Smooth muscle cell (in vitro differentiated cells): ENCODE measurements at regions not wholly inside any gene's neighbourhood (a gene's known extent, or its start where the extent isn't known, plus 50 kb on each side); places are given as distances from the start of the nearest gene placed in this dataset.

Experiments
- DNase-seq: peaks from one replicate; lab custom pipeline; 2025; ENCODE audit not compliant: unreplicated experiment; lab: John Stamatoyannopoulos, UW
- H2AFZ ChIP-seq: fragments of 200-600 bp; sonication (generic); 2 replicates; pipeline ENCODE4 v1.6.0; 2016; ENCODE audit warnings: antibody characterized with exemption, low read depth, mild to moderate bottlenecking
- H3F3A ChIP-seq: fragments of 200-600 bp; sonication (generic); 2 replicates; pipeline ENCODE4 v1.6.0; 2017; ENCODE audit warnings: antibody characterized with exemption, low read depth
- H3K27ac ChIP-seq: fragments of 200-600 bp; sonication (generic); 2 replicates; pipeline ENCODE4 v1.5.1; 2016; ENCODE audit warnings: low read depth, mild to moderate bottlenecking
- H3K27me3 ChIP-seq: fragments of 200-600 bp; sonication (generic); 2 replicates; pipeline ENCODE4 v1.6.1; 2016; ENCODE audit warnings: low read depth, mild to moderate bottlenecking
- H3K36me3 ChIP-seq: fragments of 200-600 bp; sonication (generic); 2 replicates; pipeline ENCODE4 v1.5.1; 2016; ENCODE audit warnings: low read depth
- H3K4me1 ChIP-seq: fragments of 200-600 bp; sonication (generic); 2 replicates; pipeline ENCODE4 v1.5.1; 2016; ENCODE audit warnings: low read depth
- H3K4me2 ChIP-seq: fragments of 200-600 bp; sonication (generic); 2 replicates; pipeline ENCODE4 v1.6.0; 2016; ENCODE audit warnings: mild to moderate bottlenecking
- H3K4me3 ChIP-seq: fragments of 200-600 bp; sonication (generic); 2 replicates; pipeline ENCODE4 v1.5.1; 2016; ENCODE audit warnings: mild to moderate bottlenecking
- H3K79me2 ChIP-seq: fragments of 200-600 bp; sonication (generic); 2 replicates; pipeline ENCODE4 v1.6.0; 2016; ENCODE audit warnings: low read depth, mild to moderate bottlenecking
- H3K9ac ChIP-seq: fragments of 200-600 bp; sonication (generic); 2 replicates; pipeline ENCODE4 v1.6.0; 2016; ENCODE audit warnings: low read depth
- H3K9me3 ChIP-seq: fragments of 200-600 bp; sonication (generic); replicated peaks from 2 replicates; pipeline ENCODE4 v1.5.1; 2016; ENCODE audit warnings: low read depth
- H4K20me1 ChIP-seq: fragments of 200-600 bp; sonication (generic); 2 replicates; pipeline ENCODE4 v1.6.0; 2016; ENCODE audit warnings: low read depth
- CTCF ChIP-seq: fragments of 200-600 bp; sonication (generic); IDR thresholded peaks from 2 replicates; pipeline ENCODE4 v1.5.1; 2017; ENCODE audit warnings: borderline replicate concordance, mild to moderate bottlenecking, antibody characterized with exemption; ENCODE audit not compliant: insufficient read depth, poor library complexity, severe bottlenecking
- WGBS: methylation state at CpG from one replicate; pipeline ENCODE4 v1.1.7; 2016; ENCODE audit warnings: low lambda C conversion rate; 5-methylcytosine and 5-hydroxymethylcytosine counted together

- H3K79me2 ChIP-seq, result no peaks in the 10 kb centered on the region
- no peak overlapping the region for H2AFZ ChIP-seq
- no peaks in the 10 kb centered on the region for H3K9me3 ChIP-seq
- H3K27me3 ChIP-seq, result no peaks in the 10 kb centered on the region
- whole genome bisulfite sequencing, result 89% methylated on average over 1 of the region's 1 CpG
- H3K9ac ChIP-seq, result no peak overlapping the region
- no peaks in the 10 kb centered on the region for H4K20me1 ChIP-seq
- no peaks in the 10 kb centered on the region for H3F3A ChIP-seq
- no peaks in the 10 kb centered on the region for H3K4me1 ChIP-seq
- no peaks in the 10 kb centered on the region for H3K36me3 ChIP-seq
- H3K4me2 ChIP-seq, result no peak overlapping the region
- TF ChIP-seq CTCF, result no peak
- no peak overlapping the region for H3K27ac ChIP-seq
- no peak for DNase-seq
- H3K4me3 ChIP-seq, result no peak overlapping the region
These were observed 356.8 kb upstream of the CHD1 start for GRCh38 chr5:99285606-99286005.

- WGBS, result 89% methylated on average over 1 of the region's 1 CpG
- H3K4me2 ChIP-seq, result no peak overlapping the region
- H3K4me1 ChIP-seq, result no peaks in the 10 kb centered on the region
- no peak overlapping the region for H2AFZ ChIP-seq
- H3K9me3 ChIP-seq, result no peaks in the 10 kb centered on the region
- H3K27me3 ChIP-seq, result peaks cover 6% of the 10 kb centered on the region
- no peak for DNase-seq
- no peak for TF ChIP-seq CTCF
- no peaks in the 10 kb centered on the region for H3K36me3 ChIP-seq
- no peaks in the 10 kb centered on the region for H4K20me1 ChIP-seq
- no peak overlapping the region for H3K27ac ChIP-seq
- H3F3A ChIP-seq, result no peaks in the 10 kb centered on the region
- no peak overlapping the region for H3K4me3 ChIP-seq
- no peaks in the 10 kb centered on the region for H3K79me2 ChIP-seq
- H3K9ac ChIP-seq, result no peak overlapping the region
These were observed 346.3 kb upstream of the CHD1 start for GRCh38 chr5:99275128-99275527.

- 78% methylated on average over 2 of the region's 2 CpGs for WGBS
- no peak for TF ChIP-seq CTCF
These were observed 343.8 kb upstream of the CHD1 start for GRCh38 chr5:99272576-99272975.

GRCh38 chr5:99258819-99259218 lies 330.0 kb upstream of the CHD1 start:
- Histone ChIP-seq H3K9ac (no peak overlapping the region), H4K20me1 (no peaks in the 10 kb centered on the region), H3F3A (no peaks in the 10 kb centered on the region), H3K9me3 (no peaks in the 10 kb centered on the region), H3K4me2 (no peak overlapping the region), H3K27me3 (no peaks in the 10 kb centered on the region), H3K79me2 (no peaks in the 10 kb centered on the region), H3K36me3 (no peaks in the 10 kb centered on the region), H3K27ac (no peak overlapping the region), H3K4me1 (no peaks in the 10 kb centered on the region), H2AFZ (no peak overlapping the region), H3K4me3 (no peak overlapping the region)
- WGBS, result 57% methylated on average over 2 of the region's 2 CpGs
- DNase-seq, result no peak
- no peak for TF ChIP-seq CTCF

More at GRCh38 chr5:99272576-99272975, 343.8 kb upstream of the CHD1 start:
- Histone ChIP-seq H3K27ac (no peak overlapping the region), H3K36me3 (no peaks in the 10 kb centered on the region), H2AFZ (no peak overlapping the region), H3K79me2 (no peaks in the 10 kb centered on the region), H3K4me3 (no peak overlapping the region), H3F3A (no peaks in the 10 kb centered on the region), H3K27me3 (peaks cover 6% of the 10 kb centered on the region), H3K9me3 (no peaks in the 10 kb centered on the region), H3K4me1 (no peaks in the 10 kb centered on the region), H3K4me2 (no peak overlapping the region), H4K20me1 (no peaks in the 10 kb centered on the region), H3K9ac (no peak overlapping the region)
- DNase-seq, result no peak
